ENCODE measurements at regions not wholly inside any gene's neighbourhood (a gene's known extent, or its start where the extent isn't known, plus 50 kb on each side); places are given as distances from the start of the nearest gene placed in this dataset.

DNA sequence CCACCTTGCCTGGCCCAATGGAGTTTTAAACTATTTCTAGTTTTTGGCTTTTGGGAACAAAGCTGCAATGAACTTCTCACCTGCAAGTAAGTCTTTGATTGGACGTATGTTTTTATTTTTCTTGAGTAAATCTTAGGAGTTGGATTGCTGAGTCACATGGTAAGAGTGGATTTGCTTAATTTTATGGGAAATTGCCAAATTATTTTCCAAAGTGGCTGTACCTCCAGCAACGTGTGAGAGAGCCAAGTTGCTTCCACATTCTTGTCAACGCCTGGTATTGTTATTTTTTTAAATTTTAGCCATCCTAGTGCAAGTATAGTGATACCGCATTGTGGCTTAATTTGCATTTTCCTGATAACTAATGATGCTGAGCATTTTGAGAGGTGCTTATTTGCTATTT lies 136.6 kb downstream of the LMNTD1 start:
- no peak for DNase-seq (ENCODE audit: low read depth, low spot score)
- SMC1A ChIA-PET (ENCODE audit: uncharacterized antibody, unreplicated experiment): no interaction called here
- no peak overlapping the region for H2AFZ ChIP-seq (ENCODE audit: control insufficient read depth, low read depth, low read length)
- H3K4me1 ChIP-seq (ENCODE audit: control insufficient read depth, insufficient read depth, low read length): no peaks in the 10 kb centered on the region
- H3K36me3 ChIP-seq (ENCODE audit: control insufficient read depth in 2 of 2, insufficient read depth in 2 of 2, low read length in 1 of 2): no peaks in the 10 kb centered on the region
- no peaks in the 10 kb centered on the region for H3K27me3 ChIP-seq (replicated peaks in 1 of 2; ENCODE audit: control insufficient read depth in 2 of 2, insufficient read depth in 2 of 2, low read length in 1 of 2)
- no peak overlapping the region for H3K27ac ChIP-seq (ENCODE audit: control insufficient read depth, insufficient read depth)
- POLR2A ChIA-PET: no interaction called here
- H3K9ac ChIP-seq (ENCODE audit: control insufficient read depth, insufficient read depth, low read length): no peak overlapping the region
- H3K4me3 ChIP-seq: no peak overlapping the region
- ATAC-seq: no peak
- 28% methylated on average over 4 of the region's 4 CpGs for WGBS (ENCODE audit: insufficient coverage, insufficient replicate concordance, low lambda C conversion rate, missing lambda C conversion rate)
- RAD21 ChIA-PET (ENCODE audit: unreplicated experiment): no interaction called here
- CTCF ChIA-PET: interaction anchor here (0.9 kb wide), 1 partner anchor 18 kb away, joined by 4 read pairs; no protein-coding TSS in a partner anchor
- FAIRE-seq: no peak
- TF ChIP-seq CREB1 (IDR thresholded peaks at IDR 0.05; ENCODE audit: low read depth) (no peak), NR2C1 (IDR thresholded peaks at IDR 0.05) (no peak), BMI1 (IDR thresholded peaks at IDR 0.05; ENCODE audit: borderline replicate concordance) (no peak)
- TF ChIP-seq, protein P1, sequence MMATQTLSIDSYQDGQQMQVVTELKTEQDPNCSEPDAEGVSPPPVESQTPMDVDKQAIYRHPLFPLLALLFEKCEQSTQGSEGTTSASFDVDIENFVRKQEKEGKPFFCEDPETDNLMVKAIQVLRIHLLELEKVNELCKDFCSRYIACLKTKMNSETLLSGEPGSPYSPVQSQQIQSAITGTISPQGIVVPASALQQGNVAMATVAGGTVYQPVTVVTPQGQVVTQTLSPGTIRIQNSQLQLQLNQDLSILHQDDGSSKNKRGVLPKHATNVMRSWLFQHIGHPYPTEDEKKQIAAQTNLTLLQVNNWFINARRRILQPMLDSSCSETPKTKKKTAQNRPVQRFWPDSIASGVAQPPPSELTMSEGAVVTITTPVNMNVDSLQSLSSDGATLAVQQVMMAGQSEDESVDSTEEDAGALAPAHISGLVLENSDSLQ (IDR thresholded peaks at IDR 0.05): no peak
- TF ChIP-seq, protein P2, sequence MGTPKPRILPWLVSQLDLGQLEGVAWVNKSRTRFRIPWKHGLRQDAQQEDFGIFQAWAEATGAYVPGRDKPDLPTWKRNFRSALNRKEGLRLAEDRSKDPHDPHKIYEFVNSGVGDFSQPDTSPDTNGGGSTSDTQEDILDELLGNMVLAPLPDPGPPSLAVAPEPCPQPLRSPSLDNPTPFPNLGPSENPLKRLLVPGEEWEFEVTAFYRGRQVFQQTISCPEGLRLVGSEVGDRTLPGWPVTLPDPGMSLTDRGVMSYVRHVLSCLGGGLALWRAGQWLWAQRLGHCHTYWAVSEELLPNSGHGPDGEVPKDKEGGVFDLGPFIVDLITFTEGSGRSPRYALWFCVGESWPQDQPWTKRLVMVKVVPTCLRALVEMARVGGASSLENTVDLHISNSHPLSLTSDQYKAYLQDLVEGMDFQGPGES (IDR thresholded peaks at IDR 0.05): no peak
- in situ Hi-C loops (cut with MboI): no loop called here
- H4K20me1 ChIP-seq (ENCODE audit: control insufficient read depth, insufficient read depth): no peaks in the 10 kb centered on the region
- H3K9me3 ChIP-seq (replicated peaks; ENCODE audit: control insufficient read depth, insufficient read depth, low read length): no peaks in the 10 kb centered on the region
- BruUV-seq (replicated peaks): no TSS peak
- intact Hi-C loops (cut with micrococcal nuclease; ENCODE audit: unreplicated experiment): no loop called here
- no peak overlapping the region for H3K4me2 ChIP-seq (ENCODE audit: control insufficient read depth, insufficient read depth)
- no peaks in the 10 kb centered on the region for H3K79me2 ChIP-seq (ENCODE audit: control insufficient read depth, insufficient read depth, low read length)

DNA sequence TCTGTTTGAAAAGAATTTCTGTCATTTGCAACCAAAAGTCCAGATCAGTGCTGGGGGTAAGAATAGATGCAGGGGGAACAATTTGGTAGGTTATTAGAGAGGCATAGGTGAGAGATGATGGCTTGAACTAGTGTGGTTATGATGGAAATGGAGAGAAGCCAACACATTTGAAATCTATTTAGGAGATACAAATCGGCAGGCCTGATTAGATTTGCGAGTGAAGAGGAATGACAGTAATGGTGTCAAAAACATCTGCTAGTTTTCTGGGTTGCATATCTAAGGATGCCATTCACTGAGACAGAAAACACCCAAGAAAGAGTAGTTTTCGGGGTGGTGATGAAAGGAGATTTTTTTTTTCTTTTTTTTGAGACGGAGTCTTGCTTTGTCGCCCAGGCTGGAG lies 138.1 kb downstream of the LMNTD1 start:
- ChIA-PET SMC1A (ENCODE audit: uncharacterized antibody, unreplicated experiment) (no interaction called here), CTCF (interaction anchor here (0.9 kb wide), 1 partner anchor 21 kb away, joined by 3 read pairs; no protein-coding TSS in a partner anchor), POLR2A (no interaction called here), RAD21 (ENCODE audit: unreplicated experiment) (no interaction called here)
- H3K4me3 ChIP-seq: no peak overlapping the region
- ATAC-seq (no peak), DNase-seq (ENCODE audit: low read depth, low spot score) (no peak), FAIRE-seq (no peak)
- H3K4me1 ChIP-seq (ENCODE audit: control insufficient read depth, insufficient read depth, low read length): no peaks in the 10 kb centered on the region
- H3K4me2 ChIP-seq (ENCODE audit: control insufficient read depth, insufficient read depth): no peak overlapping the region
- H3K27ac ChIP-seq (ENCODE audit: control insufficient read depth, insufficient read depth): no peak overlapping the region
- BruUV-seq (replicated peaks): no TSS peak
- WGBS (ENCODE audit: insufficient coverage, insufficient replicate concordance, low lambda C conversion rate, missing lambda C conversion rate): 72% methylated on average over 5 of the region's 5 CpGs
- in situ Hi-C loops (cut with MboI) (no loop called here), intact Hi-C loops (cut with micrococcal nuclease; ENCODE audit: unreplicated experiment) (no loop called here)
- H2AFZ ChIP-seq (ENCODE audit: control insufficient read depth, low read depth, low read length): no peak overlapping the region
- TF ChIP-seq ZNF217 (IDR thresholded peaks at IDR 0.05) (no peak), JUND (IDR thresholded peaks at IDR 0.05; ENCODE audit: low read depth, low read length) (no peak)
- TF ChIP-seq, protein P3, sequence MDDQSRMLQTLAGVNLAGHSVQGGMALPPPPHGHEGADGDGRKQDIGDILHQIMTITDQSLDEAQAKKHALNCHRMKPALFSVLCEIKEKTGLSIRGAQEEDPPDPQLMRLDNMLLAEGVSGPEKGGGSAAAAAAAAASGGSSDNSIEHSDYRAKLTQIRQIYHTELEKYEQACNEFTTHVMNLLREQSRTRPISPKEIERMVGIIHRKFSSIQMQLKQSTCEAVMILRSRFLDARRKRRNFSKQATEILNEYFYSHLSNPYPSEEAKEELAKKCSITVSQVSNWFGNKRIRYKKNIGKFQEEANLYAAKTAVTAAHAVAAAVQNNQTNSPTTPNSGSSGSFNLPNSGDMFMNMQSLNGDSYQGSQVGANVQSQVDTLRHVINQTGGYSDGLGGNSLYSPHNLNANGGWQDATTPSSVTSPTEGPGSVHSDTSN (IDR thresholded peaks at IDR 0.05; ENCODE audit: insufficient replicate concordance, low read depth, low read length): no peak
- TF ChIP-seq, protein P4, sequence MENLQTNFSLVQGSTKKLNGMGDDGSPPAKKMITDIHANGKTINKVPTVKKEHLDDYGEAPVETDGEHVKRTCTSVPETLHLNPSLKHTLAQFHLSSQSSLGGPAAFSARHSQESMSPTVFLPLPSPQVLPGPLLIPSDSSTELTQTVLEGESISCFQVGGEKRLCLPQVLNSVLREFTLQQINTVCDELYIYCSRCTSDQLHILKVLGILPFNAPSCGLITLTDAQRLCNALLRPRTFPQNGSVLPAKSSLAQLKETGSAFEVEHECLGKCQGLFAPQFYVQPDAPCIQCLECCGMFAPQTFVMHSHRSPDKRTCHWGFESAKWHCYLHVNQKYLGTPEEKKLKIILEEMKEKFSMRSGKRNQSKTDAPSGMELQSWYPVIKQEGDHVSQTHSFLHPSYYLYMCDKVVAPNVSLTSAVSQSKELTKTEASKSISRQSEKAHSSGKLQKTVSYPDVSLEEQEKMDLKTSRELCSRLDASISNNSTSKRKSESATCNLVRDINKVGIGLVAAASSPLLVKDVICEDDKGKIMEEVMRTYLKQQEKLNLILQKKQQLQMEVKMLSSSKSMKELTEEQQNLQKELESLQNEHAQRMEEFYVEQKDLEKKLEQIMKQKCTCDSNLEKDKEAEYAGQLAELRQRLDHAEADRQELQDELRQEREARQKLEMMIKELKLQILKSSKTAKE (IDR thresholded peaks at IDR 0.05; ENCODE audit: low read depth, poor library complexity, severe bottlenecking): no peak
- TF ChIP-seq, protein P5, sequence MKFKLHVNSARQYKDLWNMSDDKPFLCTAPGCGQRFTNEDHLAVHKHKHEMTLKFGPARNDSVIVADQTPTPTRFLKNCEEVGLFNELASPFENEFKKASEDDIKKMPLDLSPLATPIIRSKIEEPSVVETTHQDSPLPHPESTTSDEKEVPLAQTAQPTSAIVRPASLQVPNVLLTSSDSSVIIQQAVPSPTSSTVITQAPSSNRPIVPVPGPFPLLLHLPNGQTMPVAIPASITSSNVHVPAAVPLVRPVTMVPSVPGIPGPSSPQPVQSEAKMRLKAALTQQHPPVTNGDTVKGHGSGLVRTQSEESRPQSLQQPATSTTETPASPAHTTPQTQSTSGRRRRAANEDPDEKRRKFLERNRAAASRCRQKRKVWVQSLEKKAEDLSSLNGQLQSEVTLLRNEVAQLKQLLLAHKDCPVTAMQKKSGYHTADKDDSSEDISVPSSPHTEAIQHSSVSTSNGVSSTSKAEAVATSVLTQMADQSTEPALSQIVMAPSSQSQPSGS (IDR thresholded peaks at IDR 0.05; ENCODE audit: low read length): no peak
- H3K27me3 ChIP-seq (replicated peaks in 1 of 2; ENCODE audit: control insufficient read depth in 2 of 2, insufficient read depth in 2 of 2, low read length in 1 of 2): no peaks in the 10 kb centered on the region
- no peak overlapping the region for H3K9ac ChIP-seq (ENCODE audit: control insufficient read depth, insufficient read depth, low read length)
- no peaks in the 10 kb centered on the region for H3K79me2 ChIP-seq (ENCODE audit: control insufficient read depth, insufficient read depth, low read length)
- H3K9me3 ChIP-seq (replicated peaks; ENCODE audit: control insufficient read depth, insufficient read depth, low read length): no peaks in the 10 kb centered on the region
- H4K20me1 ChIP-seq (ENCODE audit: control insufficient read depth, insufficient read depth): no peaks in the 10 kb centered on the region
- H3K36me3 ChIP-seq (ENCODE audit: control insufficient read depth in 2 of 2, insufficient read depth in 2 of 2, low read length in 1 of 2): no peaks in the 10 kb centered on the region
